Gastroesophageal sphincter (tissue), 4 donors: ENCODE measurements at regions not wholly inside any gene's neighbourhood (a gene's known extent, or its start where the extent isn't known, plus 50 kb on each side); places are given as distances from the start of the nearest gene placed in this dataset.

Experiments used
- ATAC-seq: fragments of 150-250 bp; one replicate; pipeline ENCODE4 v1.9.1; 2016; ENCODE audit warnings: mild to moderate bottlenecking, moderate library complexity
- H3K27ac ChIP-seq, 4 donors: fragments of 200-600 bp; sonication (generic) in 3 of 4; 1 replicate in 3 of 4; 2 replicates in 1 of 4; pipeline ENCODE4 v1.5.1; 2016 to 2019
- H3K27me3 ChIP-seq: fragments of 200-600 bp; sonication (generic); one replicate; pipeline ENCODE4 v1.5.1; 2019
- H3K36me3 ChIP-seq, 2 donors: fragments of 200-600 bp; sonication (generic); one replicate each; pipeline ENCODE4 v1.5.1; 2019; ENCODE audit warnings: control low read depth in 1 of 2
- H3K4me1 ChIP-seq, 3 donors: fragments of 200-600 bp; sonication (generic); 1 replicate in 2 of 3; 2 replicates in 1 of 3; pipeline ENCODE4 v1.5.1; 2016 to 2019; ENCODE audit warnings: control low read depth in 2 of 3
- H3K4me3 ChIP-seq, 2 donors: fragments of 200-600 bp; sonication (generic); one replicate each; pipeline ENCODE4 v1.5.1; 2019; ENCODE audit warnings: mild to moderate bottlenecking in 1 of 2, moderate library complexity in 1 of 2
- H3K9me3 ChIP-seq, 3 donors: fragments of 200-600 bp; sonication (generic); one replicate each; pipeline ENCODE4 v1.5.1; 2017 to 2019; ENCODE audit warnings: control low read depth in 2 of 3
- CTCF ChIP-seq, 4 experiments: fragments of 200-600 bp in 2 of 4; fragments of 450-650 bp in 2 of 4; sonication (generic) in 1 of 4; IDR thresholded peaks; one replicate each; pipeline ENCODE4 v1.5.1; 2017 to 2019; ENCODE audit warnings: antibody characterized with exemption in 4 of 4, mild to moderate bottlenecking in 2 of 4, moderate library complexity in 2 of 4
- EP300 ChIP-seq: sonication (generic); formaldehyde crosslinking; IDR thresholded peaks from one replicate; pipeline ENCODE4 v1.6.1; 2017; ENCODE audit warnings: antibody characterized with exemption, mild to moderate bottlenecking
- POLR2A ChIP-seq, 2 donors: fragments of 450-650 bp; IDR thresholded peaks; one replicate each; pipeline ENCODE4 v1.6.1; 2017; ENCODE audit warnings: antibody characterized with exemption in 2 of 2, mild to moderate bottlenecking in 2 of 2, moderate library complexity in 1 of 2
- POLR2AphosphoS5 ChIP-seq: sonication (generic); formaldehyde crosslinking; IDR thresholded peaks from one replicate; pipeline ENCODE4 v1.6.1; 2017; ENCODE audit warnings: antibody characterized with exemption
- WGBS, 2 donors: methylation state at CpG; one replicate each; pipeline ENCODE4 v1.1.5; 2018; ENCODE audit warnings: low coverage in 1 of 2; 5-methylcytosine and 5-hydroxymethylcytosine counted together

GRCh38 chr5:113965225-113965624 is 396.6 kb upstream of the KCNN2 start:
- Histone ChIP-seq H3K4me1 (no peaks in the 10 kb centered on the region), H3K36me3 (no peaks in the 10 kb centered on the region), H3K4me3 (no peak overlapping the region), H3K27ac (no peak overlapping the region), H3K9me3 (peaks cover 0 to 8% (median 0%) of the 10 kb centered on the region in 3 donors), H3K27me3 (no peaks in the 10 kb centered on the region)
- no peak for TF ChIP-seq POLR2A (IDR thresholded peaks at IDR 0.05)
- no peak for TF ChIP-seq POLR2AphosphoS5
- no peak for TF ChIP-seq CTCF (IDR thresholded peaks at IDR 0.05)
- TF ChIP-seq EP300, result no peak
- 75 to 89% methylated on average over 3 of the region's 3 CpGs for WGBS, 2 donors
- ATAC-seq, result no peak

GRCh38 chr5:113969901-113970300 is 392.0 kb upstream of the KCNN2 start:
- no peaks in the 10 kb centered on the region for H3K36me3 ChIP-seq
- no peaks in the 10 kb centered on the region for H3K9me3 ChIP-seq
- no peak overlapping the region for H3K4me3 ChIP-seq
- no peaks in the 10 kb centered on the region for H3K27me3 ChIP-seq
- ATAC-seq, result no peak
- no peaks in the 10 kb centered on the region for H3K4me1 ChIP-seq
- H3K27ac ChIP-seq, result no peak overlapping the region
- TF ChIP-seq CTCF (IDR thresholded peaks at IDR 0.05) (no peak), POLR2AphosphoS5 (no peak), POLR2A (IDR thresholded peaks at IDR 0.05) (no peak), EP300 (no peak)

GRCh38 chr5:113971454-113971853 is 390.4 kb upstream of the KCNN2 start:
- TF ChIP-seq POLR2A (IDR thresholded peaks at IDR 0.05) (no peak), CTCF (IDR thresholded peaks at IDR 0.05) (no peak), EP300 (no peak), POLR2AphosphoS5 (no peak)
- no peaks in the 10 kb centered on the region for H3K27me3 ChIP-seq
- H3K4me1 ChIP-seq, result no peaks in the 10 kb centered on the region
- no peaks in the 10 kb centered on the region for H3K36me3 ChIP-seq
- no peak overlapping the region for H3K4me3 ChIP-seq
- no peak overlapping the region for H3K27ac ChIP-seq
- 47 to 85% methylated on average over 1 of the region's 1 CpG for WGBS, 2 donors
- no peak for ATAC-seq
- no peaks in the 10 kb centered on the region for H3K9me3 ChIP-seq

GRCh38 chr5:113974976-113975375 is 386.9 kb upstream of the KCNN2 start:
- ATAC-seq, result no peak
- 94 to 100% methylated on average over 1 of the region's 1 CpG for WGBS, 2 donors
- Histone ChIP-seq H3K27me3 (no peaks in the 10 kb centered on the region), H3K9me3 (no peaks in the 10 kb centered on the region), H3K36me3 (no peaks in the 10 kb centered on the region), H3K4me3 (no peak overlapping the region), H3K27ac (no peak overlapping the region), H3K4me1 (no peaks in the 10 kb centered on the region)
- TF ChIP-seq POLR2AphosphoS5 (no peak), EP300 (no peak), POLR2A (IDR thresholded peaks at IDR 0.05) (no peak), CTCF (IDR thresholded peaks at IDR 0.05) (no peak)

GRCh38 chr5:113984928-113985327 is 376.9 kb upstream of the KCNN2 start:
- ATAC-seq, result no peak
- 45 to 53% methylated on average over 2 of the region's 2 CpGs for WGBS, 2 donors
- Histone ChIP-seq H3K9me3 (no peaks in the 10 kb centered on the region), H3K27ac (no peak overlapping the region), H3K36me3 (no peaks in the 10 kb centered on the region), H3K4me3 (no peak overlapping the region), H3K27me3 (no peaks in the 10 kb centered on the region), H3K4me1 (no peaks in the 10 kb centered on the region)
- TF ChIP-seq CTCF (IDR thresholded peaks at IDR 0.05), result no peak
- no peak for TF ChIP-seq EP300
- no peak for TF ChIP-seq POLR2A (IDR thresholded peaks at IDR 0.05)
- TF ChIP-seq POLR2AphosphoS5, result no peak
